ENCODE measurements at regions not wholly inside any gene's neighbourhood (a gene's known extent, or its start where the extent isn't known, plus 50 kb on each side); places are given as distances from the start of the nearest gene placed in this dataset.

DNA sequence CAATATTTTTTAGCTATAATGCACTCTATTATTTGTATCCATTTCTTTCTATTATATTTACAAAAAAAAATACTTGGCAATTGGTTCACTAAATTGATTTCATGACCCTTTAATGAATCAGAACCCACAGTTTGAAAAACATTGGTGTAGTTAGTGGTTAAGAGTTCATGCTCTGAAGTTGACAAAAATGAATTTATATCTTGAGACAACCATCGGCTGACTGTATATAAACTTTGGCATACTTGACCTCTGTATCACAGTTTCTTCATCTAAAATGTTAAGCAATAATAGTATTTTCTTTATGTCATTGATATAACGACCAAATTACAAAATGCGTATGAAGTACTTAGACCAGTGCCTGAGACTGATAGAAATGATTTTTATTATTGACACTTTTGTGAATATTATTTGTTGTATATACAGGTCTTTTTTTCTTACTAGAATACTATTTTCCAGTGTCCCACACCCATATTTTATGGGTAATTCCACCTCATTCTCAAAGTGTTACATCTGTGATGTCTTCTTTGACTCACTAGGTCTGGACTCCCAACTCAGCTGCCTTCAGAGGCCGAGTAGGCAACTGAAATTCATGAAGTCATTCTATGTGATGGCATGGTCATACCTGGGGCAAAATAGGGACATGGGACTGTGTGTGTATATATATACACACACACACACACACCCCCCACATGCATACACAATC lies 459.2 kb downstream of the RFPL4B start:
- DNase-seq: no peak

DNA sequence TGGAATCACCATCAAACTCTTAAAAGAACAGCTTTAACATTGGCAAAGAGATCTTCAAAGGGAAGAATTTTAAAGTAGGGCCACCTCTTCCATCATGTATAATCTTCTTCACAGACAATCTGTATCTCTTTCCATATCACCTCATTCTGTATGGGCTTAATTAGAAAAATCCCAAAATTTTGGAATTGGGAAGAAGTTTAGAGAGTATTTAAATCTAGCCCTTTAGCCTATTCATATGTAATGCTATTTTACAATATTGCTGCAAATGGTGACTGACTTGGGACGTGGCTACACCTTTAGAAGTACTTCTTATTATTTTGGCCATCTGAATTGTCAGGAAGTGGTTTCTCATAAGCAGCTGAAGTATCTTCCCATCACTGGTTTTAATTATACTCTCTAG lies 474.3 kb downstream of the RFPL4B start:
- DNase-seq: no peak

GRCh38 chr6:112822769-112823168 lies 475.6 kb downstream of the RFPL4B start:
- DNase-seq: no peak

DNA sequence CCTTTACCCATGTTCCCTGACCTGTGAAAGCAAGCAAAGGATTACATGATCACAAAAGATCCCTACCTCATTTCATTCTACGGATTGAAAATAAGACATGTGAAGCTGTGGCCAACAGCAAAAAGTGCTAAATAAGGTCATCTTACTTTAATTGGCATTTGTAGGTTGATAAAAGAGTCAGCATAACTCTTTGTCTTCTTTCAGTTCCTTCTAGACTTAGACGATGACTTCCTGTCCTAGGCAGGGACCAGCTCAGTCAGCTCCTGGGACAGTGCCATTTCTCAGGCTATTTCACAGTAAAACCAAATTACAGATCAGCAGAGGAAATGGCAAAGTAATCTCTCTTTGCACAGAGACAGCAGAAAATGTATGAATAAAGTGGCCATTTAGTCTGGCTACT lies 480.7 kb downstream of the RFPL4B start:
- no peak for DNase-seq

DNA sequence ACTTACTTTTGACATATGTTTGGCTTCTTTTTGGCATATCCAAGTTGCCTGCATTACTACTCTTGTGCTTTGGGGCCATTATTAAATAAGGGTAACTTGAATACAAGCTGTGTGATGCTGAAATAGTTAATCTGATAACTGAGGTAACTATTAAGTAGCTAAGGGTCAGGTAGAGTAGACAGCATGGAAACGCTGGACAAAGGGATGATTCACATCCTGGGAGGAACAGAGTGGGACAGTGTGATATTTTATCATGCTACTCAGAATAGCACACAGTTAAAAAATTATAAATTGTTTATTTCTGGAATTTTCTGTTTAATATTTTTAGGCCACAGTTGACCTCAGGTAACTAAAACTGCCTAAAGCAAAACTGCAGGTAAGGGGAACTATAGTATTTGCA lies 483.9 kb downstream of the RFPL4B start:
- no peak for DNase-seq

DNA sequence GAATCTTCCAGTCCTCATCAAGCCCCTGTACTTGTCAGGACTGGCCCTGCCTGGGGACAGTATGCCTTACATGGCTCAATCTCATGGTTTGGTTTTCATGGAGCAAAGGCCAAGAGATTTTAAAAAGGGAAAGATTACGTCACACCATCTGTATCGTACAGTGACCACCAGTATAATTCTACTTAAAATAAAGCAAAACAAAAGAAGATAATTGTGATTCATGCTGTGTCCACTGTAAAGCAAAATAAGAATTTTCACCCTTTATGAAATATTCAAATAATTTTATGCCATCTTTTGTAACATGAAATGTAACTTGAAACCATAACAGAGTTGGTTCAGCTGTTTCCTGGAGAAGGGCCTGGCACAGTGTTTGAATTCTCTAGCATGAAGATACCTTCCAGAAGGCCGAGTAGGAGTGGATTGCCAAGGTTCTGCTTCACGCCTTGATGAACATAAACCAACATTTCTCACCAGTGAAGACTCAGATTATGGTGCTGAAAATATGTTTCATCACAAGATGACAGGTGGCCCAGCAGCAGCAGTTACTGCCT lies 486.5 kb downstream of the RFPL4B start:
- no peak for DNase-seq

DNA sequence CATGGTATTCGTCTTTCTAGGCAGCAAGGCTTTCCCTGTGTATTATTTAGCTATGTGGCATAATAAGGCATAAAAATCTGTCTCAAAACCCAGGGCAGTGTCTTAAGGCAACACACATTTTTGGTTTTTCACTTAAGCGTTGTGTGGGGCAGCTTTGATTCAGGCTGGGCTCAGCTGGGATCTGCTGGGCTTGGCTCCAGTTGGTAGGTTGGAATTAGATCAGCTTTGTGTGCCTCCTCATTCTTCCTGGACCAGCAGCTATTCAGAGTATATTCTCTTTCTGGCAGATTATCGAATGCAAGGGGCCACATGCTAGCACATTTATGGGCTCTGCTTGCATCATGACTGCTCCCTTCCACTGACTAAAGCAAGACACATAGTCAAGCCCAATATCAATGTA lies 487.9 kb downstream of the RFPL4B start:
- no peak for DNase-seq

DNA sequence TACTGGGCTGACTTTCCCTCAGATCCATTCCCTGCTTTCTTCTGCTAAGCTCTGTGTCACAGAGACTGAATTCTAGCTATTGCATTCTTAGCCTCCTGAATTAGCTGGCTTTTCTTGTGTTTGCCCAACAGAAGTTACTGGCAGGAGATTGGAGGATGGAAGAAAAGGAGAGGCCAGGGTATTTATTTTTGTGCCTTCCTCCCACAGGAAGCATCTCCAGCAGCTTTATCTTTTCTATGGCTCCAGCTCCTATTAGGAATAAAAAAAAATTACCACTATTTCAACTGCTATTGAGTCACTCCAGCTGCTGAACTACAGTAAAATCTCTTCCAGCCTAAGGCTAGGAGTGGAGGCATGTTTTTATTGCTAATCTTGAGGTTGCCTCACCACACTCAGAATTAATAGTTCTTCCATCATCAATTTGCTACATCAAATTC lies 492.4 kb downstream of the RFPL4B start:
- no peak for DNase-seq

DNA sequence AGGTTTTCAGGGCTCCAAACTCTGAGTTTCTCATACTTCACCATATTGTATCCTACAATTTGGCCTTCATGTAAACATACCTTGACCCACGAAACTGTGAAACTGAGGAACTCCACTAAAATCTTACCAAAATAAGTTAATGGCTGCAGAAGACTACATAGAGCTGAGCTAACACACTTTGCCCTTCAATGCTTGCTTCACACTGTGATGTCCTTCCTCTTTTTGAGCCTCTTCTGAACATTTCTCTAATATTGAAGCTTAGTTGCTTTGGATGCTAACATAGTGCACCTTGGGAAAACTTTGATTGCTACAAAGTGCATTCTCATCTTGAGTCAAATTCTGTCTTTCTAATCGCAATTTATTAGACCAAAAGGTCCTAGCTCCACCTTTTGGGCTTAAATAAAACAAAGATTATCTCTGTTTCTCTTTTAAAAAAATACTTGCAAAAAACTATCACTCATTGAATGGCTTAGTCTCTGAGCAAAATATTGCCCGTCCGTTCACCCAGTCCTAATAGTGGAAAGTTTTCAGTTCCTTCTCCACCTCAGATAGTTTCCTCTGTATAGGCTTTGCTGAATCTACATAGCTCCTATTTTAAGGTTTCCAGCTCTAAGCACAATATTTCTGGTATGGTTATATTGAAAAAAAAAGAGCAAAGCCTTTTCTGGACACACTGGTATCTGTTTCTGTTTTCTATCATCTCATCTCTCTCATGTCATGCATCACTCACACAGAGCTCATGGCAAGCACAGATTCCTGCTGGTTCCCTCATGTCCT lies 494.6 kb downstream of the RFPL4B start:
- no peak for DNase-seq

DNA sequence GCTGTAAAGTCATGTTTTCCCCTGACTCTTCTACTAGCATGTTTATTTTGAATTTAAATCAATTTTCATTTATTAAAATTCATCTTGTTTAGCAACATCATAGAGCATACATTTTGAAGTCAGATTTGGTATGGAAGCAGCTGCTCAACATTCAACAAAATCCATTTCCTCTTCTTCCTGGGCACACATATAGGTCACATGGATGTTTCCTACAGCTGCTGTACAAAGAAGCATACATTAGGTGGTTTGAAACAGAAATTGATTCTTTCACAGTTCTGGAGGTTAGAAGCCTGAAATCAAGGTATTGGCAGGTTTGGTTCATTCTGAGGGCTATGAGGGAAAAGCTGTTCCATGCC lies 495.2 kb downstream of the RFPL4B start:
- DNase-seq: no peak

- DNase-seq: no peak
Observed at GRCh38 chr6:112846681-112847080, 499.6 kb downstream of the RFPL4B start.

GRCh38 chr6:112851146-112851545 lies 504.0 kb downstream of the RFPL4B start:
- no peak for DNase-seq

DNA sequence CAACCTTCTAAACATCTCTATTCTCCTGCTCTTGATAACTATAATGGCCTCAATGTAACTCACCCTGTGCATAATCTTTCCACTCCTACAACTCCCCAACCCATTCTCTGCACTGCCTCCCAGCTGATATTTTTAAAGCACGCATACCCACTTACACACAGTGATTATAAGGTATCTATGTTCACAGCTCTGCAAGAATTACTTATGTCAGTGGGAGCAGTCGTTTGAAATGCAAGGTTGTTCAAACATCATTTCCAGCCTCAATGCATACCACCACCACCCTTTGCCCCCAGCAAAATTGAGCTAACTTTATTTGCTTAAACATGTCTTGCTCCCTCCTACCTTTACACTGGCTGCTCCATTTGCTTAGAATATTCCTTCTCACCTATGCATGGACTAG lies 506.0 kb downstream of the RFPL4B start:
- DNase-seq: no peak

GRCh38 chr6:112863753-112864152 lies 516.6 kb downstream of the RFPL4B start:
- DNase-seq: no peak

DNA sequence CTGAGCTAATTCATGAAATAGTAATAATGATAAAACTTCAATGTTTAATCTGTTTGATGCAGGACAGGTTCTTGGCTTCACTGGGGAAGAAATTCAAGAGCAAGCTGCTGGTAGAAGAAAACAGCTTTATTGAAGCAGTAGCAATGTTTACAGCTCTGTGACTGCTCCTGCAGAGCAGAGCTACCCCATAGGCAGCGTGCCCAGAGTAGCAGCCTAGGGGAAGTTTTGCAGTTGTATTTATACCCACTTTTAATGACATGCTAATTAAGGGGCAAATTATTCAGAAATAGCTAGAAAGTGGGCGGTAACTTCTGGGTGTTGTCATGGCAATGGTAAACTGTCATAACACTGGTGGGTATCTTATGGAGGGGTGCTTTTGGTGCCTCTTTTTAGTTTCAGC lies 518.0 kb downstream of the RFPL4B start:
- no peak for DNase-seq

GRCh38 chr6:112874881-112875280 lies 527.8 kb downstream of the RFPL4B start:
- no peak for DNase-seq

- no peak for DNase-seq
Observed at GRCh38 chr6:112877134-112878100, 530.3 kb downstream of the RFPL4B start.

GRCh38 chr6:112879920-112880413 lies 532.8 kb downstream of the RFPL4B start:
- DNase-seq: no peak

- DNase-seq: no peak
Observed at GRCh38 chr6:112881027-112881426, 533.9 kb downstream of the RFPL4B start.

DNA sequence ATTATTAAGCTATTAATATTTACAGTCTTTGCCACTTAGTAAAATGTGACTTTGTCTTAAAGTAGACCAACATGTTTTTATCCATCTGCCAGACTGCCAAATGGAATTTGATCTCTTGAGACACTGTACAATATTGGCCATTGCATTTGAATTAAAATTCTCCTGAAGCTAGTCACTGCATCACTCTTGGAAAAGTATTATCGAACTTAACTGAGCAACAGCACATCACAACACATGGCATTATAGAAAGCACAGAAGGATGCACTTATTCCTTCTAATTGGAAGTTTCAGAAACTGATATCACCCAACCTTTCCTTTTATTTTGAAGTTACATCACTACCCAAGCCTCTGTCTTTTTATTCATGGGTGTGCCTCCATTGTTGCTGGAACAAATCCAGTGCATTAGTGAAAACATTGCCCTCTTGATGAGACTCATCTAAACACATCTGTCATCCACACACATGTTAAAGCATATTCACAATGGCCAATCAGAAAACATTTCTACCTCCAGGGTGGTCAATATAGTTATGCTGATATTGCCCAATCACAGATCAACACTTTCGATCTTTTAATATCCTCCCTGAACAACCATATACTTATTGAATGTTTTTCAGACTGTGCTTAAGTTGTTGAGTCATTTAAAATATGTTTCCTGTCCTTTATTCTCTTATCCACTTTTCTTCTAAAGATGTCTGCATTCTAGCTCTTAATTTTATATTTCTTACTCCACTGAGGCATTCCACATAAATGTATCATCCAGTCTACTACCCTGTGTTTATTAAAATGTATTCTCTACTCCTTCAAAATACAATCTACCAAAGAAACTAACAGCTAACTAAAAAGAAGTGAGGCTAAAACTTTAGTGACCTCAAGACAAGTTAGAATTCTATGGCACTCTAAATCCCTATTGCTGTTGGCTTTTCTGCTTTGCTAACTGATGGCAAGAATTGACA lies 535.0 kb downstream of the RFPL4B start:
- no peak for DNase-seq

GRCh38 chr6:112883095-112883494 lies 536.0 kb downstream of the RFPL4B start:
- DNase-seq: no peak

DNA sequence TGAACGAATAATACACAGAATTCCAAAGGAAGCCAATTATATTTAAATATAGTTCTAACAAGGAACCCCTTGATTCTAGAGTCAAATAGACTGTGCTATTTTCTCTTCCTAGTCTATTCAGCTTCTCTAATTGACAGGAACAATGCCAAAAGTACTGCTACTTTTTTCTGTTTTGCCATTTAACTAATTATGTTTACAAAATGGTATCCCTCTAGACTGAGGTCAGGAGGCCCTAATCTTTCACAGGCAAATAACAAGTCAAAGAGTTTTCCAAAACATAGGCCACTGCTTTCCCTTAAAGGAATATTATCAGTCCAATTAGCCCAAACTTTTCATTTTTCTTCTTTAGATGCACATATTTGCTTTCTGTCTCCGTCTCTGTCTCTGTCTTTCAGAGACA lies 539.3 kb downstream of the RFPL4B start:
- no peak for DNase-seq
